ENCODE measurements at regions not wholly inside any gene's neighbourhood (a gene's known extent, or its start where the extent isn't known, plus 50 kb on each side); places are given as distances from the start of the nearest gene placed in this dataset.
A peak's percentile ranks its signal among the peaks of the same experiment; 100 is the strongest.

GRCh38 chr18:2302628-2303516 lies 268.4 kb downstream of the METTL4 start:
- DNase-seq, result peak; percentile 81 to 87
- H3K36me3 Mint-ChIP-seq (ENCODE audit: insufficient read depth, unreplicated experiment), result no peaks in the 10 kb centered on the region
- H3K27me3 Mint-ChIP-seq (ENCODE audit: insufficient read depth, unreplicated experiment), result no peaks in the 10 kb centered on the region
- H3K4me3 Mint-ChIP-seq (ENCODE audit: unreplicated experiment), result peak overlapping the region; percentile 67
- TSS peak; percentile 90 for BruUV-seq (replicated peaks)
- Histone ChIP-seq H3K4me1 (peaks cover 49% of the 10 kb centered on the region), H3K9me3 (no peaks in the 10 kb centered on the region; the same call in 1 of the 2 replicates), H3K27me3 (replicated peaks; ENCODE audit: control insufficient read depth, insufficient read depth, low read length) (no peaks in the 10 kb centered on the region), H3K36me3 (ENCODE audit: control insufficient read depth, insufficient read depth, low read length) (no peaks in the 10 kb centered on the region), H3K4me3 (ENCODE audit: low read depth, low read length) (peak overlapping the region; percentile 13; the same call in 1 of the 2 replicates)
- peak overlapping the region; percentile 95 for H3K27ac Mint-ChIP-seq (ENCODE audit: unreplicated experiment)
- TF ChIP-seq, protein P1, sequence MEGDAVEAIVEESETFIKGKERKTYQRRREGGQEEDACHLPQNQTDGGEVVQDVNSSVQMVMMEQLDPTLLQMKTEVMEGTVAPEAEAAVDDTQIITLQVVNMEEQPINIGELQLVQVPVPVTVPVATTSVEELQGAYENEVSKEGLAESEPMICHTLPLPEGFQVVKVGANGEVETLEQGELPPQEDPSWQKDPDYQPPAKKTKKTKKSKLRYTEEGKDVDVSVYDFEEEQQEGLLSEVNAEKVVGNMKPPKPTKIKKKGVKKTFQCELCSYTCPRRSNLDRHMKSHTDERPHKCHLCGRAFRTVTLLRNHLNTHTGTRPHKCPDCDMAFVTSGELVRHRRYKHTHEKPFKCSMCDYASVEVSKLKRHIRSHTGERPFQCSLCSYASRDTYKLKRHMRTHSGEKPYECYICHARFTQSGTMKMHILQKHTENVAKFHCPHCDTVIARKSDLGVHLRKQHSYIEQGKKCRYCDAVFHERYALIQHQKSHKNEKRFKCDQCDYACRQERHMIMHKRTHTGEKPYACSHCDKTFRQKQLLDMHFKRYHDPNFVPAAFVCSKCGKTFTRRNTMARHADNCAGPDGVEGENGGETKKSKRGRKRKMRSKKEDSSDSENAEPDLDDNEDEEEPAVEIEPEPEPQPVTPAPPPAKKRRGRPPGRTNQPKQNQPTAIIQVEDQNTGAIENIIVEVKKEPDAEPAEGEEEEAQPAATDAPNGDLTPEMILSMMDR (IDR thresholded peaks at IDR 0.05; ENCODE audit: insufficient read depth in 1 of 2, low read depth in 1 of 2, low read length in 1 of 2, severe bottlenecking in 1 of 2, unreplicated experiment in 1 of 2), result no peak
- POLR2A ChIA-PET, result interaction anchor here (1.3 kb wide), 1 partner anchor 56 kb away, joined by 3 read pairs; no protein-coding TSS in a partner anchor
- CTCF ChIA-PET, result interaction anchor here (0.6 to 0.7 kb wide), 2 partner anchors 22 to 115 kb away, joined by 8 to 10 read pairs; no protein-coding TSS in a partner anchor
- intact Hi-C loops (cut with micrococcal nuclease; ENCODE audit: unreplicated experiment), result loop anchor here (1.0 to 10.0 kb wide), 5 partner anchors 22 to 222 kb away; no protein-coding TSS in a partner anchor
- H3K4me1 Mint-ChIP-seq (ENCODE audit: low read depth, unreplicated experiment), result peaks cover 29% of the 10 kb centered on the region
- peaks cover 14% of the 10 kb centered on the region for H3K9me3 Mint-ChIP-seq (ENCODE audit: unreplicated experiment)

- Mint-ChIP-seq H3K27me3 (ENCODE audit: insufficient read depth, unreplicated experiment) (no peaks in the 10 kb centered on the region), H3K4me3 (ENCODE audit: unreplicated experiment) (peak overlapping the region; percentile 67), H3K4me1 (ENCODE audit: low read depth, unreplicated experiment) (peaks cover 34% of the 10 kb centered on the region), H3K27ac (ENCODE audit: unreplicated experiment) (peak overlapping the region; percentile 95), H3K9me3 (ENCODE audit: unreplicated experiment) (peaks cover 6% of the 10 kb centered on the region), H3K36me3 (ENCODE audit: insufficient read depth, unreplicated experiment) (no peaks in the 10 kb centered on the region)
- no peak for DNase-seq
- Histone ChIP-seq H3K36me3 (ENCODE audit: control insufficient read depth, insufficient read depth, low read length) (no peaks in the 10 kb centered on the region), H3K9me3 (no peaks in the 10 kb centered on the region; the same call in 1 of the 2 replicates), H3K4me1 (peaks cover 49% of the 10 kb centered on the region), H3K27me3 (replicated peaks; ENCODE audit: control insufficient read depth, insufficient read depth, low read length) (no peaks in the 10 kb centered on the region), H3K4me3 (ENCODE audit: low read depth, low read length) (peak overlapping the region; percentile 13; the same call in 1 of the 2 replicates)
- TF ChIP-seq, protein P1 (IDR thresholded peaks at IDR 0.05; ENCODE audit: insufficient read depth in 1 of 2, low read depth in 1 of 2, low read length in 1 of 2, severe bottlenecking in 1 of 2, unreplicated experiment in 1 of 2), result no peak
- BruUV-seq (replicated peaks), result no TSS peak
- ChIA-PET CTCF (interaction anchor here (0.7 kb wide), 1 partner anchor 114 kb away, joined by 8 read pairs; no protein-coding TSS in a partner anchor), POLR2A (interaction anchor here (1.3 kb wide), 1 partner anchor 57 kb away, joined by 3 read pairs; no protein-coding TSS in a partner anchor)
- intact Hi-C loops (cut with micrococcal nuclease; ENCODE audit: unreplicated experiment), result loop anchor here (1.0 to 10.0 kb wide), 5 partner anchors 22 to 221 kb away; no protein-coding TSS in a partner anchor
Measured at GRCh38 chr18:2303517-2304238, 267.6 kb downstream of the METTL4 start.

Data from Caco-2 (cell line).